Prostate gland (tissue), 2 donors: ENCODE measurements at regions not wholly inside any gene's neighbourhood (a gene's known extent, or its start where the extent isn't known, plus 50 kb on each side); places are given as distances from the start of the nearest gene placed in this dataset.

Experiments
- POLR2A ChIP-seq: fragments of 450-650 bp; IDR thresholded peaks from one replicate; pipeline ENCODE4 v1.6.1; 2016; ENCODE audit warnings: antibody characterized with exemption, mild to moderate bottlenecking
- TF ChIP-seq, protein P1 (sequence below), 4 experiments: fragments of 200-600 bp in 2 of 4; fragments of 450-650 bp in 2 of 4; sonication (generic) in 2 of 4; IDR thresholded peaks; 1 replicate in 3 of 4; 2 replicates in 1 of 4; pipeline ENCODE4 v1.5.1; 2016 to 2019; ENCODE audit warnings: antibody characterized with exemption in 4 of 4, mild to moderate bottlenecking in 2 of 4, moderate library complexity in 2 of 4

DNA sequence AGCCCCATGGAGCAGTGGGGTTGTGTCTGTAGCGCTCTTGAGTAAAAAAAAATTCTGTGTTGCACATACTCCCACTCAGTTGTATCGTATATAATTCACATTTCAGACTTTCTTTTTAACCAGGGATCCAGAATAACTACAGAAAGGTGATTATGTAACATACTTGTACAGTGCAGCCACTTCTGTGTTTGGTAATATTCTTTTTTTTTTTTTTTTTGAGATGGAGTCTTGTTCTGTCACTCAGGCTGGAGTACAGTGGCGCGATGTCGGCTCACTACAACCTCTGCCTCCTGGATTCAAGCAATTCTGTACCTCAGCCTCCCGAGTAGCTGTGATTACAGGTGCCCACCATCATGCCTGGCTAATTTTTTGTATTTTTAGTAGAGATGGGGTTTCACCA is 82.4 kb upstream of the MACF1 start:
- TF ChIP-seq, protein P1, sequence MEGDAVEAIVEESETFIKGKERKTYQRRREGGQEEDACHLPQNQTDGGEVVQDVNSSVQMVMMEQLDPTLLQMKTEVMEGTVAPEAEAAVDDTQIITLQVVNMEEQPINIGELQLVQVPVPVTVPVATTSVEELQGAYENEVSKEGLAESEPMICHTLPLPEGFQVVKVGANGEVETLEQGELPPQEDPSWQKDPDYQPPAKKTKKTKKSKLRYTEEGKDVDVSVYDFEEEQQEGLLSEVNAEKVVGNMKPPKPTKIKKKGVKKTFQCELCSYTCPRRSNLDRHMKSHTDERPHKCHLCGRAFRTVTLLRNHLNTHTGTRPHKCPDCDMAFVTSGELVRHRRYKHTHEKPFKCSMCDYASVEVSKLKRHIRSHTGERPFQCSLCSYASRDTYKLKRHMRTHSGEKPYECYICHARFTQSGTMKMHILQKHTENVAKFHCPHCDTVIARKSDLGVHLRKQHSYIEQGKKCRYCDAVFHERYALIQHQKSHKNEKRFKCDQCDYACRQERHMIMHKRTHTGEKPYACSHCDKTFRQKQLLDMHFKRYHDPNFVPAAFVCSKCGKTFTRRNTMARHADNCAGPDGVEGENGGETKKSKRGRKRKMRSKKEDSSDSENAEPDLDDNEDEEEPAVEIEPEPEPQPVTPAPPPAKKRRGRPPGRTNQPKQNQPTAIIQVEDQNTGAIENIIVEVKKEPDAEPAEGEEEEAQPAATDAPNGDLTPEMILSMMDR (IDR thresholded peaks at IDR 0.05): no peak
- TF ChIP-seq POLR2A: no peak
